ENCODE measurements at regions not wholly inside any gene's neighbourhood (a gene's known extent, or its start where the extent isn't known, plus 50 kb on each side); places are given as distances from the start of the nearest gene placed in this dataset.

DNA sequence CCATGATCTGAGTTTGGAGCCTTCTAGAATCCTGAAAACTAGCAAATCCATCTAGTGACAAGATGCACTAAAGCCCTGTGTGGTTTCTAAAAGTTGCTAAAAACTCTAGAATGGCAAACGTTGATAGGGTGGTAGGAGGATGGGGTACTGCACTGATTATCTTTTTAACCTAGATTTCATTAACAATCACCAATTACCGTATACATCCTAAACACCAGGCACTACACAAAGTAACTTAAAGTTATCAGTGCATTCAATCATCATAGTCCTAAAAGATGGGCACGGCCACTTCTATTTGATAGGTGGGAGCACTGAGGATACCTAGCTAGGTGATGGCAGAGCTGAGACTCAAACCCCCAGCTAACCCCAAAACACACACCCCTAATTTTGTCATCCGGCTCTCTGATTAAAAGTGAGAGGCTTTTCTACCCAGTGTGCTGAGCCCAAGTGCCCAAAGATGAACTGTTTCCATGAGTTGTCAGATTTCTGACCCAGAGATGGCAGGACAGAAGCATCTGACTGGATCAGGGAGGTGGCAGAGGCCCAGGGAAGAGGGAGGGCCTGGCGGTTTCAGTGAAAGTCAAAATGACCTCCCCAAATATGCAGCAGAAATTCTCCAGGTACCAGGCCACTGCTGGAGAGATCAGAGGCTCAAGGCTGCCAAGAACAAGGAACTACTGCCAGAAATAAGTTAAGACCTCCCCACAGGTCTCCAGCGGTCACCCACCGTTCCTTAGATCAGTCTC lies 396.8 kb downstream of the SOX9 start:
- Mint-ChIP-seq H3K4me1 (ENCODE audit: unreplicated experiment) (peaks cover 37% of the 10 kb centered on the region), H3K27ac (ENCODE audit: unreplicated experiment) (no peak overlapping the region), H3K9me3 (ENCODE audit: unreplicated experiment) (no peaks in the 10 kb centered on the region), H3K4me3 (ENCODE audit: unreplicated experiment) (no peak overlapping the region), H3K27me3 (ENCODE audit: unreplicated experiment) (no peaks in the 10 kb centered on the region), H3K36me3 (ENCODE audit: unreplicated experiment) (no peaks in the 10 kb centered on the region)
- DNase-seq (ENCODE audit: extremely low spot score, unreplicated experiment), result no peak
- TF ChIP-seq, protein P1, sequence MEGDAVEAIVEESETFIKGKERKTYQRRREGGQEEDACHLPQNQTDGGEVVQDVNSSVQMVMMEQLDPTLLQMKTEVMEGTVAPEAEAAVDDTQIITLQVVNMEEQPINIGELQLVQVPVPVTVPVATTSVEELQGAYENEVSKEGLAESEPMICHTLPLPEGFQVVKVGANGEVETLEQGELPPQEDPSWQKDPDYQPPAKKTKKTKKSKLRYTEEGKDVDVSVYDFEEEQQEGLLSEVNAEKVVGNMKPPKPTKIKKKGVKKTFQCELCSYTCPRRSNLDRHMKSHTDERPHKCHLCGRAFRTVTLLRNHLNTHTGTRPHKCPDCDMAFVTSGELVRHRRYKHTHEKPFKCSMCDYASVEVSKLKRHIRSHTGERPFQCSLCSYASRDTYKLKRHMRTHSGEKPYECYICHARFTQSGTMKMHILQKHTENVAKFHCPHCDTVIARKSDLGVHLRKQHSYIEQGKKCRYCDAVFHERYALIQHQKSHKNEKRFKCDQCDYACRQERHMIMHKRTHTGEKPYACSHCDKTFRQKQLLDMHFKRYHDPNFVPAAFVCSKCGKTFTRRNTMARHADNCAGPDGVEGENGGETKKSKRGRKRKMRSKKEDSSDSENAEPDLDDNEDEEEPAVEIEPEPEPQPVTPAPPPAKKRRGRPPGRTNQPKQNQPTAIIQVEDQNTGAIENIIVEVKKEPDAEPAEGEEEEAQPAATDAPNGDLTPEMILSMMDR (IDR thresholded peaks at IDR 0.05), result no peak

DNA sequence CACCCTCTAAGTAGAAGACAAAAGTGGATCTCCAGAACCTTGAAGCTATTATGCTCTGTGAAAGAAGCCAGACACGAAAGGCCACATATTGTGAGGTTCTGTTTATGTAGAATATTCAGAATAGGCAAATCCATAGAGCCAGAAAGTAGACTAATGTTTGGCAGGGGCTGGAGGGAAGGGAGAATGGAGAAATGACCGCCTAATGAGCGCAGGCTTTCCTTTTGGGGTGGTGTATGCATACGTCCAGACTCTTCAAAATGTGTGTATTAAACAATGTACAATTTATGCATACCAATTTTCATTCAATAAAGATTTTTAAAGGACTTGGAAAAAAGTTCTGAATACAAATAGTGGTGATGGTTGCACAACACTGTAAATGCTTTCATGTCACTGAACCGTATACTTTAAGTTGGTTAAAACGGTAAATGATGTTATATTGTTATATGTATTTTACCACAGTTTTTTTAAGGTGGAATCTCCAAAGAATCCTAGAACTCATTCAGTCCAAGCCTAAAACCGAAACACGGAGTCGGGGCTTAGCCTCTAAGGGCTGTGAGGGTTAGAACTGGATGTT lies 397.4 kb downstream of the SOX9 start:
- no peaks in the 10 kb centered on the region for H3K9me3 Mint-ChIP-seq (ENCODE audit: unreplicated experiment)
- no peak overlapping the region for H3K27ac Mint-ChIP-seq (ENCODE audit: unreplicated experiment)
- H3K36me3 Mint-ChIP-seq (ENCODE audit: unreplicated experiment), result no peaks in the 10 kb centered on the region
- H3K27me3 Mint-ChIP-seq (ENCODE audit: unreplicated experiment), result no peaks in the 10 kb centered on the region
- DNase-seq (ENCODE audit: extremely low spot score, unreplicated experiment), result no peak
- H3K4me1 Mint-ChIP-seq (ENCODE audit: unreplicated experiment), result peaks cover 37% of the 10 kb centered on the region
- no peak overlapping the region for H3K4me3 Mint-ChIP-seq (ENCODE audit: unreplicated experiment)
- TF ChIP-seq, protein P1 (IDR thresholded peaks at IDR 0.05), result no peak

DNA sequence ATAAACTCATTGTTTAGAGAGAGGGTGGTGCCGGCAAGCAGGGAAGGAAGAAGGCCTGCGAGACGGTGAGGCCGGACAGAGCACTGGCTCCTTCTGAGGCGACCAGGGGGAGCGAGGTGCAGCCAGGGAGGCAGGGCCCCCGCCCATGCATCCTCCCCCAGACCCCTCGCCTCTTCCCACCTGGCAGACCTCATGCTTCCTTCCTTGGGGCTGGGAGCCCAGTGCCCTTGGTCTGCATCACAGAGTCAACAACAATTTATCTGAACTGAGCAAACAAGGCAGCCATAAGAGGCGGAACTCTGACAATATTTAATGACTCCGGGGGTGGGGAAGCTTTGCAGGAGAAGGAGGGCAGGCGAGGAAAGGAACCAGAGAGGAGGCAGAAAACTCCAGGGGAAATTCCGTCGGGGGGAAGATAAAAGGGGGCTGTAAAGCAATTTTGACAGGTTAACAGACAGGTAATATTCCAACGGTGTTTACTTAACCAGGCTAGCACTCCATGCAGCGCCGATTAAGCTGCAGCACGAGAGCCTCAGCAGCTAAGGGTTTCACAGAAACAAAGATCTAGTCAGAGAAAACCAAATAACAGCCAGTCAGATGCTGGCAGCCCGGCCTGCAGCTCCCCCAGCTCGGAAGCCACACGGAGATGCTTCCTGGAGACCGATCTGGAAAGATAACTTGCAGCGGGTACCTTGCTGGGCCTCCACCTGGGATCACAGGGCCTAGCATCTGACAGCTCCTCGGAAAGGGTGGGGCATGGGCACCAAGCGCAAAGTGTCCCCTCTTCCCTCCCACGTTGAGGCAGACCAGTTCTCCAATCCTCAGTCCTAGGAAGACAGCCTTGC lies 398.2 kb downstream of the SOX9 start:
- TF ChIP-seq, protein P1 (IDR thresholded peaks at IDR 0.05), result no peak
- Mint-ChIP-seq H3K36me3 (ENCODE audit: unreplicated experiment) (no peaks in the 10 kb centered on the region), H3K9me3 (ENCODE audit: unreplicated experiment) (no peaks in the 10 kb centered on the region), H3K4me1 (ENCODE audit: unreplicated experiment) (peaks cover 37% of the 10 kb centered on the region), H3K27ac (ENCODE audit: unreplicated experiment) (no peak overlapping the region), H3K27me3 (ENCODE audit: unreplicated experiment) (no peaks in the 10 kb centered on the region), H3K4me3 (ENCODE audit: unreplicated experiment) (no peak overlapping the region)
- DNase-seq (ENCODE audit: extremely low spot score, unreplicated experiment), result no peak

DNA sequence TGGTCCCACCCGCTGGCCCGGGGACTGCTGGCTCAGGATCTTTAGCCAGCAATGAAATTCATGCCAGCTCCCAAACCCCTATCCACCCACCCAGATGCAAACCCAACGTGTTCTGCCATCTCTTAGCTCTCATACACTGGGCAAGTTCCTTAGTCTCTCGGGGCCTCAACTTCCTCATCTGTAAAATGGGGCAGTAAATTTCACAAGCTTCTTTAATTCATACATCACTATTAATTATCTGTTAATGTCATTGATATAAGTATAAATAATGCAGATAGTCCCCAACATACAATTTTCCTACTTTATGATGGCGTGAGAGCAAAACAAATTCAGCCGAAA lies 398.7 kb downstream of the SOX9 start:
- H3K4me1 Mint-ChIP-seq (ENCODE audit: unreplicated experiment), result peaks cover 32% of the 10 kb centered on the region
- H3K27me3 Mint-ChIP-seq (ENCODE audit: unreplicated experiment), result no peaks in the 10 kb centered on the region

More for the DNA sequence above, 398.7 kb downstream of the SOX9 start:
- Mint-ChIP-seq H3K27ac (ENCODE audit: unreplicated experiment) (no peak overlapping the region), H3K9me3 (ENCODE audit: unreplicated experiment) (no peaks in the 10 kb centered on the region), H3K4me3 (ENCODE audit: unreplicated experiment) (no peak overlapping the region), H3K36me3 (ENCODE audit: unreplicated experiment) (no peaks in the 10 kb centered on the region)
- TF ChIP-seq, protein P1 (IDR thresholded peaks at IDR 0.05), result no peak
- DNase-seq (ENCODE audit: extremely low spot score, unreplicated experiment), result no peak
